Stimulated activated CD4-positive, alpha-beta T cell treated with anti-CD3 and anti-CD28 coated beads, Interleukin-1b, Interleukin-23, amount 100 ng/mL, for 4 hours (primary cell): ENCODE measurements at regions not wholly inside any gene's neighbourhood (a gene's known extent, or its start where the extent isn't known, plus 50 kb on each side); places are given as distances from the start of the nearest gene placed in this dataset.
"Not testable (repeated sequence)": the region's sequence is repeated elsewhere in the genome, so short reads cannot be mapped to it uniquely, and the experiment has no call there.

ENCODE experiments used
- DNase-seq, 2 donors: peaks; one replicate each; pipeline ENCODE4 v3.0.0-alpha.2; 2020; ENCODE audit warnings: low read depth in 2 of 2

DNA sequence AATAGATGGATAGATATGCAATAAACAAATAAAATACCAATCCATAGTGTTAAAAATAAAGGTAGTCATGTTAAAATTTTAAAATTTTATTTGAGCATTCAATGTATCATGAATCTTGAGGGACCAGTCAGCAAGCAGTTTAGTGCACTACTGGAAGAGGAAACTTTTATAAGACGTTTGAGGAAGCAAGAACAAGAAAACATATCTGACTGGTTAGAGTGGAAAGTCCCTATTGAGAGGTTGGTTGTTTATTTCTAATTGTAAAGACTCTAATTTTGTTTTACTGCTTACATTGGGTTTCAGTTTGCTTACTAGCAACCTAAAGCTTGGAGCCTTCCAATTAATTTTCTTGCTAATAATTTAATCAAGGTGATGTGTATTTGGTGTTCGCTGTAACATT lies 786.2 kb downstream of the RAB28 start:
- DNase-seq = no peak

DNA sequence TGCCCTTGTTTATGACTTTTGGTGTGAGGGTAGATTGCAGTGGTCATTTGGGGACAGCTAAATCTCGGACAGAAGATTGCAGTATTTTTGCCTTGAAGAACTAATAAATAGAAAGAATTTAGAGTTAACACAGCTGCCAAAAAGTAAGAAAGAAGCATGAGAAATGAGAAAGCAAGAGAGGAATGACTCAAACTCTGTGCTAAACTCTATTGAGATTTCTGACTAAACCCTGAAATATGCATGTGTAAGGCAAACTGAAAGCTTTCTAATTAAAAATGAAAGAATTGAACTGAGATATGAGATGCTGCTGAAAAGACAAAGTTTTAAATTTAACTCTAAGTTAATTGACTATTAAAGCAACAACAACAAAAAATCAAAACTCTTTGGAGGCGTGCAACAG lies 791.3 kb downstream of the RAB28 start:
- DNase-seq = no peak

DNA sequence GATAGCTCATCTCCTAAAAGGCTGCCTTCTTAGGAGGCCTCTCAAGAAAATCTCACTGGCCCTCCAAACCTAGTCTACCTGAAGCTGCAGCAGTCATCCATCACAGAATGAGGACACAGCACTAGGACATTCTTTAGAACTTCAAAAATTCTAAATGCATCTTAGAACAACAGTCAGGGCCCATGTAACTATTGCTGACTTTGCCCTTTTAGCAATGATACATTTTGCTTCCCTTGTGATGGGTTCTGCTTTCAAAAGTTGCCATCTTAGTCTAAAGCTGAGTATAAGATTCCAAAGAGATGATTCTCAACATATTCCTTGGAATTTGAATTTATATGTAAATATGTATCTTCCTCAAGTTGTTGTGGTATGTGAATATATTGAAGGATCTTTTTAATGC lies 793.0 kb downstream of the RAB28 start:
- no peak for DNase-seq

DNA sequence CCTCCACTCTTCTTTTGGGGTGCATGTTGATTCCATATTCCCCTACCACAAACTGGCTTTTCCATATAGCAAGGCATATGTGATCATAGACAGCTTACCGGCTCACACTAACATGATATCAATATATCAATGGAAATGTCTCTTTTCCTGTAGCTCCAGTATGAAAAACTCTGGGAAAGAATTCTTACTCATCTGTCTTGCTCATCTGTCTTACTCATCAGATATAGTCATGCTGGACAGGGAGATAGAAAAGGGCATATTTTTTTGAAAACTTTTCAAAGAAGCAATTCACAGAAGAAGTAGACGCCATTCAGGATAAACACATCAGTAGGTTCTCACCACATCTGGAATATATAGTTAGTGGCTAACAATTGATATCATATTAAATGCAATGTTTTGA lies 794.7 kb downstream of the RAB28 start:
- no peak for DNase-seq

DNA sequence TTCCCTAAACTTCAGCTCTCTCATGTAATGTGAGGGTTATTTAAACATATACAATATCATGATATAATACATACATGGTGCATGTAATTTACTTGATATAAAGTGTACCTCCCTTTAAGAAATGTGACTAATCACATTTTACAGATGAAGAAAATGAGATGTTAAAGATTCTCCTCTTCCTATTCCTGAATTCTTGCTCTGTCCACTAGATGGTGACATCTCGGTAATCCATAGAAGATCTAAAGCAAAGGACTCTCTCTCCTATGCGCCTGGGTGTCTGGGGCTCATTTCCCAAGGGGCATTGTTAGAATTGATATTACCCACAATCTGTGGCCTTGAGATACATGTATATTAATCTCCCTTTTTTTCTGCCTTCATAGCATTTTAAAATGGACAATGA lies 804.9 kb downstream of the RAB28 start:
- DNase-seq = no peak

DNA sequence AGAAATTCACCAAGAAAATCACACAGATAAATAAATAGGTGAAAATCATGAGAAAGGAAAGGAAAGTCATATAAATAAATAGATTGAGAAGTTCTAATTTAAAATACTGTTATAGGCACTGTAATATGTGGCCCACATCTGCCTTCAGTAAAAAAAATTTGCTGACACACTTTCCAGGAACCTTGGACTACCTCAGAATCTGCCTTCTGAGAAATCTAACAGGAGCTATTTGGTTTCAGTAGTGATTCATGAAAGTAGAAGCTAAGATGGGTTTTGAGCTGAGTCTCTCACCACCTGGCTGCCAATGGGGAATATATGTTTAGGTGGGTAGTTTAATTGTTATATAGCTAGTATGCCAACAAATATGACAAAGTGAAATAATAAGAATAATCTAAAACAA lies 810.0 kb downstream of the RAB28 start:
- DNase-seq = no peak

DNA sequence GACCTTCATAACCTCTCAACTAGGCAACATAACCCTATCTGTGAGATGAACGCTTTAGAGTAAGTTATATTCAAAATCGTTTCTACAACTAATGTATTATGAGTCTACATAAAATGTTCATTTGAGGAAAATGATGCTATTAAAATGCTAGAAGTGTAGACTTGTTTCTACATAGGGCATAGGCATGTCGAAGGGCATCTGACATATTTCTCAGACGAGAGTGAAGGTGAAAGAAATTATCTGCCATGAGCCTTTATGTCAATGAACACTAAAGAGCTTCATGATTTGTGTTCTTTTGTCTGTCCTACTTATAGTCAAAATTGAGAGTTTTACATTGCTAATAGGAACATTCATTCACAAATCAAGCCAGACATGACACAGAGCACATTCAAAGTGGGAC lies 811.8 kb downstream of the RAB28 start:
- no peak for DNase-seq

DNA sequence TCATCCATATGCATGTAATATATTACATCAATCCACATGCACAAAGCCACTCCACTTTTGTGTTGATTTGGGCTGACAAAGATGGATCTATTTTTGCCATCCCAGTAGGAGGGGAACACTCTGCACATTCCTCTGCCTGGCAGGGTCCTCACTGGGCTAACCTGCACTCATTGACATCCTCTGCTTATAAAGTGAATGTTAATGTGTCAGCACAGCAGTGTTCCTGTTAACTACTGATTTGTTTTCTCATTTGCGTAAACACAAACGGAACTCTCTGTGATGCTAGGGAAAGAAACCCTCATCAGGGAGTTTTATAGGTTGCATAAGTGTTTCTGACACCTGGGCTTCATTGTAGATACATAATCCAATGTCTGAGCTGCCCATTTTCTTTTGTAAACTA lies 826.0 kb downstream of the RAB28 start:
- no peak for DNase-seq

DNA sequence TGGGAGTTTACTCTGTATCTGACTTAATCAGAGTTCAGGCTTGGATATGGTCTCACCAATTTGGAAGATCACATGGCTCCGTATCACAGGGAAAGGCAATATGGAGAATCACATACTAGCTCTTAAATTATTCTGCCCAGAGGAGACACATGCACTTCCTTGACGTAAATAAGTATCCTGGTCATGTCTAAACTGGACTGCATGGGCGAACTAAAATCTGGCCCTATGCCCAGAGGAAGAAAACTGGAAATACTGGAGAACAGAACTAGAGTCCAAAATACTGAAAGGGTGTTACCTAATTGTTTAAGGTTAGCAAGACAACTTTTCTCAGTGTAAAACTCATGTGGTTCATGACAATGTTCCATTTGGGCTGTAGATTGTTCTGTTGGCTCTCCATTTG lies 832.3 kb downstream of the RAB28 start:
- DNase-seq = no peak

DNA sequence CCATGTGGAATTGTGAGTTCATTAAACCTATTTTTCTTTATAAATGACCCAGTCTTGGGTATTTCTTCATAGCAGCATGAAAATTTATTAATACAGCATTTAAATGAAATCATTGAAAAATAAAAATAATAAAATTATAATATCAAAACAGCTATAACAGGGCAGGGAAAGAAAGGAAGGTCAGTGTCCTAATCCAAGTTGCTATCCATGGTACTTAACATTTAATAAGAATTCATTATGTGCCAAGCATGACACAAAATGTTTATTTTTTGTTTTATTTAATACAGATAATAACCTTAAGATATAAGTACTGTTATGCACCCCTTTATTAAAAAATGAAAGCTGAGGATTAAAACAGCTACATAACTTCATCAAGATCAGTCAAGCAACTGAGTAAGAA lies 838.4 kb downstream of the RAB28 start:
- DNase-seq = no peak

DNA sequence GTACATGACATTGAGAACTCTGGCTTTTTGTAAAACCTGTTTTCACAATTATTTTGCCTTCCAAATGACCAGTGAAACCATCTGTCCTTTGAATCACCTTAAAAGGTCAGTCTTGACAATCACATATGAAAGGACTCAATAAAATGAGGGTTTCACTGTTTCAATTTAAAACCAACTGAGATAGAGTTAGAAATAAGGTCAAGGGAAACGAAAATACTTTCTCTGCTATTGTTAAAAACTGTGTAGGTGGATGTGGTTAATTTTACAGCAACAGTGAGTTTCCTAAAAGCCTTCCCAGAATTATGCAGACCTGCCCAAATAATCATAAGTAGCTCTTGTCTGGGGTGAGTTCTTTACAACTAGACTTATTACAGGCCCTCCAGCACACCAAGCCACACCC lies 839.9 kb downstream of the RAB28 start:
- DNase-seq = no peak

DNA sequence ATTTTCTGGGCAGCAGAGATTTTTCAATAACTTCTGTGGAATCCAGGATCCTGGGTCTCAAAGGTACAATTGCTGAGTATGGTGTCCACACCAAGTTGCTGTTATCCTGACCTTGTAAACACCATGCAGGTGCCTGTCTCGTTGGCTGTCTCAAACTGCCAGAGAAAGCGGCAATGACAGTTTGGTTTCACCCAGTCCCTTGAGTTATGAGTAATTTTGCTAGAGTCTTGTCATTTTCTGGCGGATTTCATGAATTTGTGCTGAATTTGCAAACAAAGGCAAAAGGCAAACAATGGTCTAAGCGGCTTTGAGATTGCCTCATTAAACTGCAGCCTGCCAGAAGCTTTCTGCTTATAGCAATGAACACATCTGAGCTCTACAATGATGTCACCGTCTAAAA lies 847.9 kb downstream of the RAB28 start:
- DNase-seq = no peak

DNA sequence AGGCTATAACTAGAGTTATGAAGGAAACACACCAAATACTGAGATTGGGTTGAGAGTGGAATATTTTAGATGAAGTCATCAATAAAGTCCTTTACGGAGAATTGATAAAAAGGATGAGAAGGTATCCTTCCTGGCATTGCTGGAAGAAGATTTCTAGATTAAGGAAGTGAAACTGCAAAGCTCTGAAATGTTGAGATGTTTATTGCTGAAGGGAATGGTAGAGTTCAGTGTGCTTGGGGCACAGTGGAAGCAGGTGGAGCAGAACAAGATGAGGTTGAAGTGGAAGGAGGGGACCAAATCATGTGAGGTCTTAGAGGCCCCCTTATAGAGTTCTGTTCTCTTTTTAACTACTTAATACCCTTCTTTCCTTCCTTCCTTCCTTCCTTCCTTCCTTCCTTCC lies 848.5 kb downstream of the RAB28 start:
- no peak for DNase-seq

DNA sequence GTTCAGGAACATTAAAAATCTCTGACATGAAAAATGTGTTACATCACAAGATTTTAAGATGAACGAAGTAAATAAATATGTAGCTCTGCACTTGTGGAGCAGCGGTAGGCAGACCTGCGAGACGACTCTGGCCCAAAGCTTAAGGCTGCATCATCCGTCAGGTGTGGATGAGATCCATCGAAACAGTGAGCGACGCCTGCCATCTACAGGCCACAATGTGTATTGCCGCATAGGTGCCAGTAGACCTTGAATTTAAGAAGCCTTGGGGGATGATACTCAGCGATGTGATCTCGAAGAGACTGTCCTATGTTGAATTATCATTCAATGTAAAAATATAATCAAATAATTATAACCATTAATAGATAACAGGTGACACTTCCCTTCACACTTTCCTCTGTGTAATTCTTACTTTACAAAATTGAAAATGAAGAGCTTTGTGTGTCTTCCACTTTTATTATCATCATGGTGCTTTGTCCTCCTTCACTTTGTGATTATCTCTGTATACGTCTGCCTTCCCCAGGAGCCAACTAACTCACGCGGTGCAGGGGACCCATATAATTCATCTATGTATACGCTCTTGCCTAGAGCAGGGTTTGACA lies 851.0 kb downstream of the RAB28 start:
- peak; percentile 52 to 59 for DNase-seq

DNA sequence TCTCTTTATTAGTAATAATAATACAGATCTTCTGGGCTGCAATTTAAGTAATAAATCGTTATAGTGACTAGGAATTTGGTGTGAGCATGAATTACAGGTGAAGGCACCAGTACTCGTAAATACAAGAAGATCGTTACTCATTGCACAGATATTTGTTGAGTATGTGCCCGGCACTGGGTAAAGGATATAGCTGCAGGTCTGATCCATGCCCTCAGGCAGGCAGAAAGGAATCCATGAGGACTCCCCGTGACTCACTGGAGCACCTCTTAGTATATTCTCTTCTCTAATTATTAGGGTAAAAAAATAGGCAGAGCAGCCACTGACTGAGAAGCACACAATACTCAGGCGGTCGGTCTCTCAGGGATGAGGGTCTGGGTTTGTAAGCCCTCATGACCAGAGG lies 868.3 kb downstream of the RAB28 start:
- DNase-seq = no peak

DNA sequence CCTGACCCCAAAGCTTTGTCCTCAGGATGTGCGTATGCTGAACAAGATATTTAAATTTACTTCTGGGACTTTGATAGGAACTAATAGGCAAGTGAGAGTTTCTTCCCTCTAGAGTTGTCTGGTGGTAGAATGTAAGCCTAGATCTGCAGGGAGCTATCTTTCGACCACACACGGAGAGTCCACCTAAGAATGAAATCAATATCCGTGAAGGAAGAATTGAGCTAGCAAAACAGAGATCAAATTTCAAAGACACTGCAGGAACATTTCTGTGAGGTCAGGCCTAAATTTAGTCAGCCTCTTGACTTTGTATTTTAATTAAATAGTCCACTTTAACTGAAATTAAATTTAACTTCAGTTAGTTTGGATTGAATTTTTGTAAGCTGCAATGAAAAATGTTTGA lies 871.3 kb downstream of the RAB28 start:
- no peak for DNase-seq

DNA sequence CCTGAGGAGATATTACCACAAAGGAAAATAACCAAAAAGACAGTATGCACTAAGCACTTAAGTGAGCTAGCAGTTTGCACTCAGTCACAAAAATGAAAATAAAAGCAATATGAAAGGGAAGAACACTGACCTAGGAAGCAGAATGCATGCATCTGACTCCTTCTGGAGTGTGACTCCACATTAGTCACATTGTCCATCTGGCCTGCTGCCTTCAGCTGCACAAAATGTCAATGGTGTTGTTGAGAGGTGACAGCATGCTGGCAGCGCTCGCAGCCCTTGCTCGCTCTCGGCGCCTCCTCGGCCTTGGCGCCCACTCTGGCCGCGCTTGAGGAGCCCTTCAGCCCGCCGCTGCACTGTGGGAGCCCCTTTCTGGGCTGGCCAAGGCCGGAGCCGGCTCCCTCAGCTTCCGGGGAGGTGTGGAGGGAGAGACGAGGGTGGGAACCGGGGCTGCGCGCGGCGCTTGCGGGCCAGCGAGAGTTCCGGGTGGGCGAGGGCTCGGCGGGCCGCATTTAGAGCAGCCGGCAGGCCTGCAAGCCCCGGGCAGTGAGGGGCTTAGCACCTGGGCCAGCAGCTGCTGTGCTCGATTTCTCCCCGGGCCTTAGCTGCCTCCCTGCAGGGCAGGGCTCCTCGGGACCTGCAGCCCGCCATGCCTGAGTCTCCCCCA lies 874.8 kb downstream of the RAB28 start:
- not testable (repeated sequence) for DNase-seq

DNA sequence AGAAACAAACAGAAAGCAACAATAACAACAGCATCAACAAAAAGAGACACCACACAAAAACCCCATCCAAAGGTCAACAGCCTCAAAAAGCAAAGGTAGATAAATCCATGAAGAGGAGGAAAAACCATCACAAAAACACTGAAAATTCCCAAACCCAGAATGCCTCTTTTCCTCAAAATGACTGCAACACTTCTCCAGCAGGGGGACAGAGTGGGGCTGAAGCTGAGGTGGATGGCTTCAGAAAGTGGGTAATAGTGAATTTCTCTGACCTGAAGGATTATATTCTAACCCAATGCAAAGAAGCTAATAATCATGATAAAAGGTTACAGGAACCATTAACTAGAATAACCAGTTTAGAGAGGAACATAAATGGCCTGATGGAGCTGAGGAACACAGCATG lies 888.2 kb downstream of the RAB28 start:
- DNase-seq = no peak

DNA sequence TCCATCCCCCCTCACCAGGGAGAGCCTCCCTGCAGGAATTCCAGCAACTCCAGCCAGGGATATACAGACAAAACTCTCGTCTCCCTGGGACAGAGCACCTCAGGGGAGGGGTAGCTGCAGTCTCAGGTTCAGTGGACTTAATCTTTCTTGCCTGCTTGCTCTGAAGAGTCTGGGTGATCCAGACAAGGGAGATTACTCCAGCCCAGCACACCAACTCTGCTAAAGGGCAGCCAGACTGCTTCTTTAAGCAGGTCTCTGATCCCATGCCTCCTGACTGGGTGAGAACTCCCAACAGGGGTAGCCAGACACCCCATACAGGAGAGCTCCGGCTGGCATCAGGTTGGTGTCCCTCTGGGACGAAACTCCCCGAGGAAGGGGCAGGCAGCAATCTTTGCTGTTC lies 888.7 kb downstream of the RAB28 start:
- DNase-seq = no peak

DNA sequence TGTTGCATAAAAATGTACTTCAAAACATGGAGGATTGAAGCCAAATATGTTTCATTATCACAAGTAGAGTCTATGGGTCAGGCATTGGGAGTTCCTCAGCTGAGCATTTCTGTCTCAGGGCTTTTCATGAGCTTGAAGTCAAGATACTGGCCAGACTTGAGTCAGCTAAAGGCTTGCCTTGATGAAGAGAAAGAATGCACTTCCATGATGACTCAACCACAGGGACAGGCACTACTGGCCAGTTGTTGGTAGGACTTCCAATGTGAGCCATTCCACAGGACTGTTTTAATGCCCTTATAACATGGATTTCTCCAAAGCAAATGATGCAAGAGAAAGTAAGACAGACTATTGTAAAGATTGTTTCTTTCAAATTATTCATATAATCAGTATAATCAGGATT lies 895.6 kb downstream of the RAB28 start:
- no peak for DNase-seq

DNA sequence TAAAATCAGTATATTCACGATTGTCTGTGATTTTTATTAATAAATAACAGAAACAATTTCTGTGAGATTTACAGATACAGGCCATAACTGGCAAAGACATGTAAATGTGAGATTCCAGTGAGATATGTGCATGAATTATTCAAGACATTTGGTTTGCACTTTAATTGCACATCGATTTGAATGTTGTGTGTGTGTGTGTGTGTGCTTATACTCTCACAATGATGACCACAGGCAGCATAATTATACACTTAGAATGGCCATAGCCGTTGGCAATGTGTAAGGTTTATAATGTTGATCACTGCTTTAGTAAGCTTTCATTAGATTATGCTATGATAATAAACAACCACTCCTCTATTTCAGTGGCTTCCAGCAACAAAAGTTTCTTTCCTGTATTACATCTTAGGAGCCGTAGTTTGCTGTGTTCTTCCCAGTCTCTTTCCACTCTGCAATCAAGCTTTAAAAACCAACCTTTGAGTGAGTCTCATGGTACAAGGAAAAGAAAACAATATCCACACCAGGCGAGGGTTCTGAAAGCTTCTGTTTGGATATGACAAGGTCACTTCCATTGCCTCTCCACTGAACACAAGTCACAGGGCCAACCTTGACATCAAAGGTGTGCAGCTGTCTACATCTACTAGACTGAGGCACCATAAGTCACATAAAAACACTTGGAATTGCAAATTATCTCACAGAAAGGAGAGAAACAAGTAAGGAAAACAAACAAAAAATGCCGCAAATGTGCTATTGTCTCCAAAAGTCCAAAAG lies 897.7 kb downstream of the RAB28 start:
- no peak for DNase-seq

DNA sequence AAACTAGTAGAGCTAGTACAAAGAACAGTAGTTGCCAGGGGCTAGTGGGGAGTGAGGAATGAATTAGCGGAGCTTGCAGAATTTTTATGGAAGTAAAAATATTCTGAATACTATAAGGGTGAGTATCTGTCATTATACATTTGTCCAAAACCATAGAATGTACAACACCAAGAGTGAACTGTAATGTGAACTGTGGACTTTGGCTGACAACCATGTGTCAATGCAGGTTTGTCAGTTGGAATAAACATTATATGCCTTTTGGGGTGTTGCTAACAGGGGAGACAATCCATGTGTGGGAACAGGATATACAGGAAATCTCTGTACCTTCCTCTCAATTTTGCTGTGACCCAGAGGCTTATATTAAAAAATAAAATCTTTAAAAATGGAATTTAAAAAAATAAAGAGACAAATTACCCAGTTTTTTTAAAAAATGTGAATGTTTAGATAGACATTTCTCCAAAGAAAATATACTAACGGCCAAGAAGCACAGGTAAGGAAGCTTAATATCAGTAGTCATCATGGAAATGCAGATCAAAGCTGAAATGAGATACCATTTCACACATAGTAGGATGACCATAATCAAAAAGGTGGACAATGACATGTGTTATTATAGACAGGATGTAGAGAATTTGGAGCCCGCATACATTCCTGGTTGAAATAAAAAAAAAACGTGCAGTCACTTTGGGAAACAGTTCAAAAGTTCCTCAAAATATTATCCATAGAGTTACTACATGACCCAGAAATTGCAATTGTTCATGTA lies 899.8 kb downstream of the RAB28 start:
- DNase-seq = no peak

DNA sequence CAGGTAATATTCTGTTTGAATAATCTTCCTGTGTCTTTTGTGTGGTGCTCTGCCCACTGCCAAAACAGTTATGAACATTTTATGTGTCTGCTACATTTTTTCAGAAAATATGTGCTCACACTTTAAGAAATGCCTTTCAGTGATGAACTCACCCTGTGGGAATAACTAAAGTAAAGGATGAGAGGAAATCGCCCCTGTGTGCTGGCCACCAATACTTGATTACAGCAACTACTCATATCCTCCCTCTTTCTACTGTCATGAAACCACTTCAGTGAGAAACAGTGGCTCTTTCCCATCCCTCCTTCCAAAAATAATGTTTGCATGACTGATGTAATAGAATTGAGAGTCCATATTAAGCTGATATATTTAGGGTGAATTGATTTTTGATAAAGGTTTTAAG lies 900.9 kb downstream of the RAB28 start:
- no peak for DNase-seq
